ENCODE measurements at regions not wholly inside any gene's neighbourhood (a gene's known extent, or its start where the extent isn't known, plus 50 kb on each side); places are given as distances from the start of the nearest gene placed in this dataset.

- no peaks in the 10 kb centered on the region for H3K9me3 ChIP-seq (ENCODE audit: control insufficient read depth in 1 of 2, low read length in 2 of 2)
- H3K27ac ChIP-seq (ENCODE audit: low read length) = no peak overlapping the region
- no peak overlapping the region for H3K4me3 ChIP-seq (ENCODE audit: low read depth in 1 of 2, low read length in 2 of 2)
- H3K4me1 ChIP-seq (ENCODE audit: control insufficient read depth in 1 of 2, insufficient read depth in 2 of 2, low read length in 2 of 2) = no peaks in the 10 kb centered on the region
- H3K27me3 ChIP-seq (ENCODE audit: low read depth, low read length) = no peaks in the 10 kb centered on the region
- no peaks in the 10 kb centered on the region for H3K36me3 ChIP-seq (ENCODE audit: control insufficient read depth in 1 of 2, insufficient read depth in 2 of 2, low read length in 2 of 2)
Observed at GRCh38 chr2:144571770-144572169, 51.9 kb upstream of the ZEB2 start.

DNA sequence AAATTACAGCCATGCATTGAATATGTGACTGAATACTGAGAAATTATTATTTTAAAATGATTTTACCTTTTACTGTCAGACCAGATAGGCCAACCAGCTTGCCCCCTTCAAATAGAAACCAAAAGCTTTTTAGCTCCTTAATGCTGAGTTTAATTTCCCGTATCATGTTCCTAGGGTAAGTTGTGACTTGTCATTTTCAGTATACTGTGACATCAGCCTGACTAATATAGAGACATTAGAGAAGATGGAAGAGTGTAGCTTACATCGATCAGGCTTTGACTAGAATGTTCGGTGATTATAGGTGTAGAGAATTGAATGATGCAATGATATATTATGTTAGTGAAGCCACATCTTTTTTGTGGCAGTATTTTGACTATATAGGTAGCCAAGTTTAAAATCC is 50.6 kb upstream of the ZEB2 start:
- no peak overlapping the region for H3K4me3 ChIP-seq (ENCODE audit: low read depth in 1 of 2, low read length in 2 of 2)
- H3K27me3 ChIP-seq (ENCODE audit: low read depth, low read length) = no peaks in the 10 kb centered on the region
- no peaks in the 10 kb centered on the region for H3K4me1 ChIP-seq (ENCODE audit: control insufficient read depth in 1 of 2, insufficient read depth in 2 of 2, low read length in 2 of 2)
- no peak overlapping the region for H3K27ac ChIP-seq (ENCODE audit: low read length)
- H3K9me3 ChIP-seq (ENCODE audit: control insufficient read depth in 1 of 2, low read length in 2 of 2) = no peaks in the 10 kb centered on the region
- H3K36me3 ChIP-seq (ENCODE audit: control insufficient read depth in 1 of 2, insufficient read depth in 2 of 2, low read length in 2 of 2) = no peaks in the 10 kb centered on the region

Data from muscle layer of duodenum (tissue), 2 donors.